ENCODE measurements at regions not wholly inside any gene's neighbourhood (a gene's known extent, or its start where the extent isn't known, plus 50 kb on each side); places are given as distances from the start of the nearest gene placed in this dataset.
"Not testable (repeated sequence)": the region's sequence is repeated elsewhere in the genome, so short reads cannot be mapped to it uniquely, and the experiment has no call there.

GRCh38 chr11:97703851-97704250, 1314.0 kb downstream of the JRKL start:
- FAIRE-seq (no peak), DNase-seq (ENCODE audit: insufficient read length, low spot score) (no peak)

DNA sequence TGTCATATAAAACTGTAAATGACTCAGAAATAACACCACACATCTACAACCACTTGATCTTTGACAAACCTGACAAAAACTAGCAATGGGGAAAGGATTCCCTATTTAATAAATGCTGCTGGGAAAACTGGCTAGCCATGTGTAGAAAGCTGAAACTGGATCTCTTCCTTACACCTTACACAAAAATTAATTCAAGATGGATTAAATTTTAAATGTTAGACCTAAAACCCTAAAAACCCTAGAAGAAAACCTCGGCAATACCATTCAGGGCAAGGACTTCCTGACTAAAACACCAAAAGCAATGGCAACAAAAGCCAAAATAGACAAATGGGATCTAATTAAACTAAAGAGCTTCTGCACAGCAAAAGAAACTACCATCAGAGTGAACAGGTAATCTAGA, 1315.3 kb upstream of the CNTN5 start:
- not testable (repeated sequence) for FAIRE-seq; DNase-seq (ENCODE audit: insufficient read length, low spot score)

- FAIRE-seq (no peak), DNase-seq (ENCODE audit: insufficient read length, low spot score) (no peak)
Measured at GRCh38 chr11:97717922-97718321, 1302.8 kb upstream of the CNTN5 start.

DNA sequence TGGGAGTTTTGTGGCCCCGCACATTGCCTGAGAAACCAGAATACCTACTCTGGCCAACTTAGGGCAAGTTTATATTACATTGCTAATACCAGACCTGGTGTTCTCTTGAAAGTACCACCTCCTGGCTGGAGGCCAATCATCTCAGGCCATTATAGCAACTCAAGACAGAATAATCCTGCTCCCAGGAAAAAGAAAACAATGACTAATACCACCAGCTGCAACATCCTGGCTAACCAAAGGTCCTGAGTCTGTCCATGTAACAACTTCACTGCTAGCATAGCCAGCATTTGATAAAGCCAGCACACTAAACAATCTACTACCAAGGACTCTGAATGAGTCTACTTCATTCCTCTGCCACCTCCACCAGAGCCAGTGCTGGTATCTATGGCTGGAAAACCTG, 1298.7 kb upstream of the CNTN5 start:
- FAIRE-seq (no peak), DNase-seq (ENCODE audit: insufficient read length, low spot score) (no peak)

DNA sequence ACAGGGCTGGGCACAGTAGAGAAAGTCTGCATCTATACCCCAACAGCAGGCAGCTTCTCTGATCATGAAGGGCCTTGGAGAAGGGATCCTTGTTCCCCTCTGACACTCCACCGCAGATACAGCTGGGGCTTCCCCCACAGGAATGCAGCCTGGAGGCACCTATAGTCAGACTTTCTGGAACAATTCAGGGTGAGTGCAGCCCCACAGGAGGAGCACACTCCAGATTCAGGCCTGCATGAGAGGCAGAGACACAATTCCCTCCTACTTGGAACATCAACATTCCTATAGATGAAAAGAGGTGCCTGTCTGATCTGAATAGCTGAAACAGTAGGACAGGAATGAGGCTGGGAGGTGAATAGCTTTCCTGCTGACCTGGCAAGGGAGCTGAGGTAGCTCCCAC, 1298.0 kb upstream of the CNTN5 start:
- FAIRE-seq (no peak), DNase-seq (ENCODE audit: insufficient read length, low spot score) (no peak)

GRCh38 chr11:97729546-97730272, 1291.0 kb upstream of the CNTN5 start:
- FAIRE-seq (no peak), DNase-seq (ENCODE audit: insufficient read length, low spot score) (no peak)

DNA sequence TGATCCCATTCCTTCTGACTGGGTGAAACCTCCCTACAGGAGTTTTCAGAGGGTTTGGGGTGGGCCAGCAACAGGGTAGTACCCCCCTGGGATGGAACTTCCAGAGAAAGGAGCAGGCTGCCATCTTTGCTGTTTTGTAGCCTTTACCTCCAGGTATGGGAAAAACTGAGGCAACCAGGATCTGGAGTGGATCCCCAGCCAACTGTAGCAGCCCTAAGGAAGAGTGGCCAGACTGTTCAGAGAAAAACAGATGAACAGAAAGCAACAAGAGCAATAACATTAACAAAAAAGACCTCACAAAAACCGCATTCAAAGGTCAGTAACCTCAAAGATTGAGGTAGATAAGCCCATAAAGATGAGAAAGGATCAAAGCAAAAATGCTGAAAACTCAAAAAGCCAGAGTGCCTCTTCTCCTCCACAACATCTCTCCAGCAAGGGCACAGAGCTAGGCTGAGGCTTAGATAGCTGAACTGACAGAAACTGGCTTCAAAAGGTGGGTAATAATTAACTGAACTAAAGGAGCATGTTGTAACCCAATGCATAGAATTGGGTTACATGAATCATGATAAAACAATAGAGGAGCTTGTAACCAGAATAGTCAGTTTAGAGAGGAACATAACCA, 1288.6 kb upstream of the CNTN5 start:
- no peak for FAIRE-seq
- no peak for DNase-seq (ENCODE audit: insufficient read length, low spot score)

GRCh38 chr11:97738751-97739150, 1282.0 kb upstream of the CNTN5 start:
- FAIRE-seq (no peak), DNase-seq (ENCODE audit: insufficient read length, low spot score) (no peak)

DNA sequence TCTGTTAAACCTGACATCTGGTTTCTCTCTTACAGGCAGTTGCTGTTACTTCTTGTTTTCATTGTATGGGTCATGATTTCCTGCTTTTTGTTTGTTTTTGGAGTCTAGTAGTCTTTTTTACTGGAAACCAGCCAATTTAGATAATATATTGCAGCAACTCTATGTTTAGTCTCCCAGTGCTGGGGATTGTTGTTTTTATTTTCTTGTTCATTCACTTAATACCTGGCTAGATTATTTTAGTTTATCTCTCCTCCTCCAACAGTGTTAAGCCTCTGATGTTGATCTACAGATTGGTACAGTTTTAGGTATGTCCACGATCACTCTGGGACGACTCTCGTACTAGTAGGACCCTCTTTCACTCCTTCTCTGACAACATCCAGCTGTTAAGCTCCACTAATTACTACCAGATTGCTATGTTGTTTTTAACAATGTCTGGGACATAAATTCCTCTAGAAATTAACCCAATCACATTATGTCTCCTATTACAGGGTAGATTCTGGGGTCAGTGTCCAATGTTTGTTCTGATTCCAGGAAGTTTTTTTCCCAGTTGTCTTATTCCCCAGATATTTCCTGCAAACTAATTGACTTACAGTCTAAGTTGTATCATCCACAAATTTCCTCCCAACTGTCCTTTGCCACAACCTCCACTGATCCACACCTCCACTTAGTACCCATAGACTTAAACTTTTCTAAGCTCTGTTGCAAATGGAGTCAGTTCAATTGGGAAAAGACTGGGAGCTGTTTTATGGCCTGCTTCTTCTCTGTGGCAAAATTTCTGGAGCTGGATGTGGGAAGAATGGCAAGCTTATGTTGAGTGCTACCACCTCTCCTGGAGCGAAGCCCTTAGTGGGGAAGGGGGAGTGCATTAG, 1280.6 kb upstream of the CNTN5 start:
- DNase-seq (ENCODE audit: insufficient read length, low spot score): no peak

DNA sequence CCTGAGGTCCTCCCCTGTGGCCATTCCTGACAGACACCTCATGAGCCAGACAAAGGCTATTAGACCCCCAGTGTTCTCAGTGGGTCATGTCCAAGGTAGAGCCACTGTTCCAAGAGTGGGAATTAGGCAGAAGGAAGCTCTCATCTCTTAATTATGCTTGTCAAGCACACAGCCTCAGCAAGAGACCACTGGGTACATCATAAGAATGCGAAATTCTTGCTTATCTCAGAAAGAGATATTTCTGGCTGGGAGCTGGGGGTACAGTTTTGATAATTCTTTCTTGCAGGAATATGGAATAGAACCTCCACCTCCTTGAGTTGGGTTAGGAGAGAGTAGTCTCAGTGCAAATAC, 1280.0 kb upstream of the CNTN5 start:
- FAIRE-seq: no peak
- no peak for DNase-seq (ENCODE audit: insufficient read length, low spot score)

More for the DNA sequence above, 1280.6 kb upstream of the CNTN5 start:
- FAIRE-seq: no peak

GRCh38 chr11:97742717-97743116, 1278.0 kb upstream of the CNTN5 start:
- DNase-seq (ENCODE audit: insufficient read length, low spot score) (no peak), FAIRE-seq (no peak)

DNA sequence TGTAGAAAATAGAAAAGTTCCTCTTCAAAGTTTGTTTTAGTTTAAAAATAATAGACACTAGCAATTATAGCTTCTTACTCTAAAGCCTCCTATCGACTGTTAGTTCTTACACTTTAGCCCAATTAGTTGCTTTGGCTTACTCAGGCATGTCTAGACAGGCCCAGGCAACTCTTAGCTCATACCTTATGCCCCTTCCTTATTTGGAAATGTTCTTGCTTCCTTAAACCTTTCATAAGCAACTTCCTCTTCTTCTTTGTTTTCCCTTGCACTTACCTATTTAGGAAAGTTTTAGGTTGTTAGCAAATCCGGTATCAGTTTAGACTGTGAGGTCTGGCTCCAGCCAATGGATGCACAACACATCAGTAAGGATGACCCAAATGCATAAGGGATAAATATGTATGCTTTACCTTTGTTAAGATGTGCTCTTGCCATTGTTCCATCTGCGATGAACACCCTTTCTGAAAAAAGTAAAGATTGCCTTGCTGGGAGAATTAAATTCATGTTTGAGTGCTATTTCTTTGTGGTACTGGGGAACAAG, 1277.5 kb upstream of the CNTN5 start:
- no peak for DNase-seq (ENCODE audit: insufficient read length, low spot score)
- FAIRE-seq: no peak

GRCh38 chr11:97745515-97746050, 1275.2 kb upstream of the CNTN5 start:
- FAIRE-seq (no peak), DNase-seq (ENCODE audit: insufficient read length, low spot score) (no peak)

- FAIRE-seq: no peak
Measured at GRCh38 chr11:97746818-97747217, 1273.9 kb upstream of the CNTN5 start.

DNA sequence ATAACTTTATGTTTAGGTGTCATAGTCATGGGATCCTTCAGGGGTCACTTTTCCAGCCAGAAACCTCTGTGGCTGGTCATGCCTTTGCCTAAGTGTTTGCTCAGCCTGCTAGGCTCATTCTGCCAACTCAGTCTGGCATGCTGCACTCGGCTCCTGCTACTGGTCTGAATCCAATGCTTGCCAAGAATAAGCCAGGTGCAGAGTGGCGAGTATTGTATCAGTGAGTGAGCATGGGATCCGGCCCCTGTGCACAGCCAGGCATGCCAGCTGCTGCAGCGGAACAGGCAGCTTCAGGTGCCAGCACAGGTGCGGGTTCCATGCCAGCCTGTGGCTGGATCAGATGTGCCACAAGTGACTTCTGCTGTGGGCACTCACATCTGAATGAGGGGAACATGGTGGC, 1269.3 kb upstream of the CNTN5 start:
- no peak for FAIRE-seq
- DNase-seq (ENCODE audit: insufficient read length, low spot score): no peak

More at GRCh38 chr11:97746818-97747217, 1273.9 kb upstream of the CNTN5 start:
- no peak for DNase-seq (ENCODE audit: insufficient read length, low spot score)

GRCh38 chr11:97751952-97752351, 1268.8 kb upstream of the CNTN5 start:
- DNase-seq (ENCODE audit: insufficient read length, low spot score) (no peak), FAIRE-seq (no peak)

- no peak for FAIRE-seq
- DNase-seq (ENCODE audit: insufficient read length, low spot score): no peak
Measured at GRCh38 chr11:97754976-97755375, 1265.8 kb upstream of the CNTN5 start.

DNA sequence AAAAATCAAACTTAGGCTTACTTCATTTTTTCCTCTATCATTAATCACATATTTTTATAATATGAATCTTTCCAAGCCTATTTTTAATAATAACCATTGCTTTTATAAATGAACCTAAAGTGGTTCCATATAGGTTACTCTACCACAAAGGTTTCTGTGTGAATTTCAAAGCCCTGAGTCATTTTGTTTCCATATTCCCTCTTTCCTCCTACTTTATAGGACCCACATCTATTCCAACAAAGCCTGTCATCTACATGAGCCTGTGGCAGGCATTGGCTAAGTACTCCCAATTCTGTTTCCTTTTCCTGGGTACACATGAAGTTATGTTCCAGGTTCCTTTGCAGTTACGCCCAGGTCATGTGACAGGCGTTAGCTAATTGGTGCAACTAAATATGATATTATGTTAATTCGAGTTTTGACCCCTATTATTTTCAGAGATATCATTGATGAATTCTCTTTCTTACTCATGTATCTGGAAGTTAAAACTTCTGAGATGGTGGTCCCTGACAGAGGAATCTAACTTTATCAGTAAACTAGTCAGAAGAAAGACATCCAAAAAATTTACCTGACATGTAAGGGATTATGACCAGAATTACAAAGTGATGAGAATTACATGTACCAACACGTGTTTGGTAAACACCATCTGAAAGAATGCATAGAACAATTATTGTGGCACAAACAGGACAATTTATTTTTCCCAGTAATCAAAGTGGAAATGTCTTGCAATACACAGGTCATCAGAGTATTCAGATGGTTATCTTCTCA, 1264.0 kb upstream of the CNTN5 start:
- DNase-seq (ENCODE audit: insufficient read length, low spot score) (no peak), FAIRE-seq (no peak)

DNA sequence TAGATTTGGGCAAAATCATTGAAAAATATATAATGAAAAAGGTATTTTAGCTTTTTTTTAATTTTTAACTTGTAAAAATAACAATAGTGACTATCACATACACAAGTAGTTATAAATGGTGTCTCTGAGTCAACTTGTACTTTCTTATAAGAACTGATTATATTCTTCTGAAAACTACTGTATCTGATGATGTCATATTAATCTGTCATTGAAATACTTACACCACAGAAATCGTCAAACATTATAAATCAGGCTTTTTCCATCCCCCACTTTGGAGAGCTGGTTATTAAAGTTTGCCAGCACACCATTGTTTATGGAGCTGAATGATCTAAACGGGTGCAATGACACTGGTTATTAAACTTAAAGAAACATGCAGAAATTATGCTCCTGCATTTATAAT, 1259.6 kb upstream of the CNTN5 start:
- FAIRE-seq (no peak), DNase-seq (ENCODE audit: insufficient read length, low spot score) (no peak)

GRCh38 chr11:97764193-97764592, 1256.6 kb upstream of the CNTN5 start:
- no peak for DNase-seq (ENCODE audit: insufficient read length, low spot score)
- FAIRE-seq: no peak

All from GM19239 (cell line).